ENCODE measurements at regions not wholly inside any gene's neighbourhood (a gene's known extent, or its start where the extent isn't known, plus 50 kb on each side); places are given as distances from the start of the nearest gene placed in this dataset.

GRCh38 chr4:14772388-14772787 lies 229.9 kb upstream of the CPEB2 start:
- Histone ChIP-seq H3K9me3 (ENCODE audit: control insufficient read depth in 2 of 3, insufficient read depth in 1 of 3, low read length in 3 of 3) (no peaks in the 10 kb centered on the region), H3K36me3 (ENCODE audit: control insufficient read depth in 2 of 3, insufficient read depth in 3 of 3, low read length in 3 of 3) (no peaks in the 10 kb centered on the region), H3K27ac (ENCODE audit: low read depth in 2 of 2, low read length in 2 of 2) (no peak overlapping the region), H3K4me1 (ENCODE audit: control insufficient read depth in 2 of 3, insufficient read depth in 2 of 3, low read depth in 1 of 3, low read length in 3 of 3) (no peaks in the 10 kb centered on the region), H3K9ac (ENCODE audit: low read length in 3 of 3) (no peak overlapping the region), H3K4me3 (ENCODE audit: low read length in 3 of 3) (no peak overlapping the region), H3K27me3 (ENCODE audit: control insufficient read depth, insufficient read depth, low read length) (no peaks in the 10 kb centered on the region)
- intact Hi-C loops (cut with DNase I): no loop called here
- no peak for TF ChIP-seq CTCF (IDR thresholded peaks at IDR 0.05; ENCODE audit: borderline replicate concordance, extremely low read depth, insufficient read depth)
- DNase-seq: no peak
- FAIRE-seq: no peak

GRCh38 chr4:14783011-14783877 lies 219.0 kb upstream of the CPEB2 start:
- Histone ChIP-seq H3K9me3 (ENCODE audit: control insufficient read depth in 2 of 3, insufficient read depth in 1 of 3, low read length in 3 of 3) (no peaks in the 10 kb centered on the region), H3K4me1 (ENCODE audit: control insufficient read depth in 2 of 3, insufficient read depth in 2 of 3, low read depth in 1 of 3, low read length in 3 of 3) (no peaks in the 10 kb centered on the region), H3K27ac (ENCODE audit: low read depth in 2 of 2, low read length in 2 of 2) (no peak overlapping the region), H3K4me3 (ENCODE audit: low read length in 3 of 3) (no peak overlapping the region), H3K27me3 (ENCODE audit: control insufficient read depth, insufficient read depth, low read length) (no peaks in the 10 kb centered on the region), H3K36me3 (ENCODE audit: control insufficient read depth in 2 of 3, insufficient read depth in 3 of 3, low read length in 3 of 3) (no peaks in the 10 kb centered on the region), H3K9ac (ENCODE audit: low read length in 3 of 3) (no peak overlapping the region)
- intact Hi-C loops (cut with DNase I): no loop called here
- TF ChIP-seq CTCF (IDR thresholded peaks at IDR 0.05; ENCODE audit: borderline replicate concordance, extremely low read depth, insufficient read depth): no peak
- no peak for DNase-seq
- no peak for FAIRE-seq

- FAIRE-seq (no peak), DNase-seq (no peak)
- Histone ChIP-seq H3K4me1 (ENCODE audit: control insufficient read depth in 2 of 3, insufficient read depth in 2 of 3, low read depth in 1 of 3, low read length in 3 of 3) (no peaks in the 10 kb centered on the region), H3K4me3 (ENCODE audit: low read length in 3 of 3) (no peak overlapping the region), H3K27ac (ENCODE audit: low read depth in 2 of 2, low read length in 2 of 2) (no peak overlapping the region), H3K27me3 (ENCODE audit: control insufficient read depth, insufficient read depth, low read length) (no peaks in the 10 kb centered on the region), H3K9ac (ENCODE audit: low read length in 3 of 3) (no peak overlapping the region), H3K9me3 (ENCODE audit: control insufficient read depth in 2 of 3, insufficient read depth in 1 of 3, low read length in 3 of 3) (no peaks in the 10 kb centered on the region), H3K36me3 (ENCODE audit: control insufficient read depth in 2 of 3, insufficient read depth in 3 of 3, low read length in 3 of 3) (no peaks in the 10 kb centered on the region)
- intact Hi-C loops (cut with DNase I): no loop called here
- TF ChIP-seq CTCF (IDR thresholded peaks at IDR 0.05; ENCODE audit: borderline replicate concordance, extremely low read depth, insufficient read depth): no peak
These were observed 215.1 kb upstream of the CPEB2 start for GRCh38 chr4:14787221-14787620.
